NCI-H146 treated with DMSO at 0.1 percent for 48 hours (cell line): ENCODE measurements at regions not wholly inside any gene's neighbourhood (a gene's known extent, or its start where the extent isn't known, plus 50 kb on each side); places are given as distances from the start of the nearest gene placed in this dataset.

Experiments
- DNase-seq: peaks from one replicate; lab custom pipeline; 2025; ENCODE audit not compliant: unreplicated experiment; lab: John Stamatoyannopoulos, UW

- DNase-seq, result no peak
Measured at GRCh38 chr2:195319548-195320412, 337.2 kb upstream of the SLC39A10 start.

- DNase-seq, result no peak
Measured at GRCh38 chr2:195319112-195319460, 337.9 kb upstream of the SLC39A10 start.

DNA sequence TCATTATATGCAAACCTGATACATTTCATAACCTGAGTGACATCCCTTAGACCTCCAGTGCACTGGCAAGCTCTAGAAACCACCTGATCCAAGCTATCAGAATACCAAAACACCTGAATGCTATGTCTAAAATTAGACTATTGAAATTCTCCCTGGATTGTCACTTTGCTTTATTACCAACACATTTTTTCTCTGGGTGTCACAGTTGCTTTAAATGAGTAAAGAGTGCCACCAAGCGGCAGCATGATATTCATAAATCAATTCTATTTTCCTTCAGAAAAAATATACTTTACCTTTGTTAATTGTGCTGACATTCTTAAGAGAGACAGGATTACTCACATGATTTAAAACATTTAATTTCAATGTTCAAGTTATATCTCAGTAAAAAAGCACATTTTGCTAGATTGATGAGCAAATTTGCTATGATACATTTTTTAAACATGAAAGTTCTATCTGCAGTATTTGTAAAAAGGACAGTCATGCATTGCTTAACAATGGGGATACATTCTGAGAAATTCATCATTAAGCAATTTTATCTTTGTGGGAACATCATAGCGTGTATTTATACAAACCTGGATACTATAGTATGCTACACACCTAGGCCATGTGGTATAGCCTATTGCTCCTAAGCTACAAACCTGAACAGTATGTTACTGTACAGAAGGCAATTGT lies 338.4 kb upstream of the SLC39A10 start:
- DNase-seq, result peak; percentile 42

- DNase-seq, result no peak
Measured at GRCh38 chr2:195317550-195317949, 339.5 kb upstream of the SLC39A10 start.

DNA sequence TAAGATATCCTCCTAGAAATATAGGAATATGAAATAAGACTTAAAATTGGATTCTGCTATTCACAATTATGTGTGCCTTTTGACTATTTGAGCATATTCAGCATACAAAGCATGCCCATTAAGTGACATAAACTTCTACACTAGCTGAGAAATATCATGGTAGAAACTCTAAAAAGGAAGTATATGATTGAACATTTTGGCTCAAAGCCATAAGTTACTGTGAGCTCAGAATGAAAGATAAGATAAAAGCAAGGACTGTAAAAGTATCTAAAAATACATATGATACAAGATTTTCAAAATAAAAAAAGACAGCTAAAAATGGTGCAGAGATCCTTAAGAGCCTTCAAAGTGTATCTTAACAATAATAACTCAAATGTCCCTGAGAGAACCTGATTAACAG lies 340.5 kb upstream of the SLC39A10 start:
- DNase-seq, result no peak

GRCh38 chr2:195313962-195314361 lies 343.1 kb upstream of the SLC39A10 start:
- no peak for DNase-seq

- DNase-seq, result no peak
Measured at GRCh38 chr2:195312662-195313061, 344.4 kb upstream of the SLC39A10 start.

- DNase-seq, result no peak
Measured at GRCh38 chr2:195308163-195308562, 348.9 kb upstream of the SLC39A10 start.

DNA sequence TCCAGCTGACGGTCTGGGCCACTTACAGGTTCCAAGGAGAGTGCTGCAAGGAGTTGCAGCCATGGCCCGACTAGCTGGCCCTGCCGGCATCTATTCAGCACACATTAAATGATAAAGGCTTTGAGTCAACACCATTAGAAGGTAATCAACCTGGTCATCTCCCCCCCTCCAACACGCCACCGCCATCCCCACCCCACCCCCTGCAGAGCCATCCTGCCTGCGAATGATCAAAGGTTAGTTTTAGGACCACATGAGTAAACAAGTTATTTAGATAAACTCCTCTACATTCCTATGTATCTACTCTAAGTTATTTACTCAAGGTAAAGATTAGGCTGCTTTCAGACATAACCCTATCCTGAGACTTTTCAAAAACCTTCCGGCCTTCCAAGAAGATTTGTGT lies 349.3 kb upstream of the SLC39A10 start:
- DNase-seq, result no peak

GRCh38 chr2:195304310-195304709 lies 352.7 kb upstream of the SLC39A10 start:
- no peak for DNase-seq

DNA sequence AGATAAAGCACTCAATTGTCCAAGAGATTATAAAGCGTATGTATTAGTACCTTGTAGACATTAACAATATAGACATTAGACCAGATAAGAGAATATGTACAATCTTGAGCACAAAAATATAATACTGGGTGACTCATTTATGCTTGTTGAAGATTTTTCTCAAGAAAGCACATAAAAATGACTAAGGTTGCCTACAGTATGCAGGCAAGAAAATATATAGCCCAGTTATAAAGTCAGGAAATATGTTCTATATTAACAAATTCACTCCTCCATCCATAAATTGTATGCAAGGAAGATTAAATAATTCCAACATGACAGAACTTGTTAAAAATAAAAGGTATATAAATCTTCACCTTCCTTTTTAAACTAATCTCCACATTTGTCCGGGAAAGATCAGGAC lies 356.4 kb upstream of the SLC39A10 start:
- no peak for DNase-seq

- no peak for DNase-seq
Measured at GRCh38 chr2:195299600-195299999, 357.4 kb upstream of the SLC39A10 start.

- no peak for DNase-seq
Measured at GRCh38 chr2:195296490-195296889, 360.5 kb upstream of the SLC39A10 start.

GRCh38 chr2:195289081-195289480 lies 367.9 kb upstream of the SLC39A10 start:
- no peak for DNase-seq

GRCh38 chr2:195279840-195280427 lies 377.1 kb upstream of the SLC39A10 start:
- DNase-seq, result no peak

DNA sequence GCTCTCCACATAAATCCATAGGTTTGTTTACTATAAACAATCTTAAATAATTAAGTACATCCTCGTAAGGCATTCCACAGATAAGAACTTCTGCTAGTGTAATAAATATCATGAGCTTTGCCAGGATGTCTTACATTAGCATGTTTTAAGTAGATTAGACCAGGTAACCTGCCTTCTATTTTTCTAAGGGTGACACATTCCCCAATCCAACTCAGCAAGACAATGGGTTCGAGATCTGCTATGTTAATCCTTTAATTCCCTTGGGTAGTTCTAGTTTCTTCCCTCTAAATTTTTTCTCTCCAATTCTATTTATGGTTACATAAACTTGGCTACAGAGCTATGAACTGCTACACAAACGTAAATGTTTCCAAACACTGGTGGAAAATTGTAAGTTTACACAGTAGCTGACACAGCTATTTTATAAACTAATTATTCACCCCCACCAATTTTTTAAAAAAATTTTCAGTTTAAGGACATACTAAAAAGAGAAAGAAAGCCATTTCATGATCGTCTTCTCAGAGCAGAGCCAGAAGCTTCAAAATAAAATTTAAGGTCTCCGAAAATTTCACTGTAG lies 386.5 kb upstream of the SLC39A10 start:
- no peak for DNase-seq

DNA sequence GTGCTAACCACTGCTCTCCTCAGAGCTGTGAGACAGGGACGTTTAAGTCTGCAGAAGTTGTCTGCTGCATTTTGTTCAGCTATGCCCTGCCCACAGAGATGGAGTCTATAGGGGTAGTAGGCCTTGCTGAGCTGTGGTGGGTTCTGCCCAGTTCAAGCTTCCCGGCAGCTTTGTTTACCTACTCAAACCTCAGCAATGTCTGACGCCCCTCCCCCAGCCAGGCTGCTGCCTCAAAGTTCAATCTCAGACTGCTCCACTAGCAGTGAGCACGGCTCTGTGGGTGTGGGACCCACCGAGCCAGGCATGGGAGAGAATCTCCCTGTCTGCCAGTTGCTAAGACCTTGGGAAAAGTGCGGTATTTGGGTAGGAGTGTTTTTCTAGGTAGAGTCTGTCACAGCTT lies 387.8 kb upstream of the SLC39A10 start:
- no peak for DNase-seq

DNA sequence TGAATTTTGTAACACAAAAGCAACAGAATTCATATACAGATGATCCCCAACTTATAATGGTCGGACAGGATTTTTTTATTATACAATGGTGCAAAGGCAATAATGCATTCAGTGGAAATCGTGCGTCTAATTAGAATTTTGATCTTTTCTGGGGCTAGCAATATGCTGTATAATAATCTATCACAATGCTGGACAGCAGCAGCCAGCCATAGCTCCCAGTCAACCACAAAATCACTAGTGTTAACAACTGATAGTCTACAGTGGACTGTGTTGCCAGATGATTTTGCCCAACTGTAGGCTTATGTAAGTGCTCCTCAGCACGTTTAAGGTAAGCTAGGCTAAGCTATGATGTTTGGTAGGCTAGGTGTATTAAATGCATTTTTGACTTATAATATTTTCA lies 399.0 kb upstream of the SLC39A10 start:
- DNase-seq, result no peak

- DNase-seq, result no peak
Measured at GRCh38 chr2:195252018-195252417, 405.0 kb upstream of the SLC39A10 start.

- no peak for DNase-seq
Measured at GRCh38 chr2:195251214-195251613, 405.8 kb upstream of the SLC39A10 start.

- DNase-seq, result no peak
Measured at GRCh38 chr2:195238826-195239225, 418.2 kb upstream of the SLC39A10 start.

GRCh38 chr2:195238379-195238778 lies 418.6 kb upstream of the SLC39A10 start:
- DNase-seq, result no peak
